AG09309 (cell line): ENCODE measurements at regions not wholly inside any gene's neighbourhood (a gene's known extent, or its start where the extent isn't known, plus 50 kb on each side); places are given as distances from the start of the nearest gene placed in this dataset.

Experiments
- DNase-seq: peaks from one replicate; pipeline ENCODE4 v3.0.0-alpha.2; 2010; ENCODE audit warnings: low read depth
- H3K4me3 ChIP-seq: 2 replicates; pipeline ENCODE4 v1.5.1; 2011; ENCODE audit warnings: mild to moderate bottlenecking, low read depth, low read length, moderate library complexity; ENCODE audit not compliant: control insufficient read depth
- TF ChIP-seq, protein P1 (sequence below): IDR thresholded peaks from 2 replicates; pipeline ENCODE4 v1.5.1; 2011; ENCODE audit warnings: mild to moderate bottlenecking, low read depth, low read length, inconsistent platforms; ENCODE audit not compliant: insufficient read depth, control insufficient read depth; ENCODE audit errors: missing control alignments

- TF ChIP-seq, protein P1, sequence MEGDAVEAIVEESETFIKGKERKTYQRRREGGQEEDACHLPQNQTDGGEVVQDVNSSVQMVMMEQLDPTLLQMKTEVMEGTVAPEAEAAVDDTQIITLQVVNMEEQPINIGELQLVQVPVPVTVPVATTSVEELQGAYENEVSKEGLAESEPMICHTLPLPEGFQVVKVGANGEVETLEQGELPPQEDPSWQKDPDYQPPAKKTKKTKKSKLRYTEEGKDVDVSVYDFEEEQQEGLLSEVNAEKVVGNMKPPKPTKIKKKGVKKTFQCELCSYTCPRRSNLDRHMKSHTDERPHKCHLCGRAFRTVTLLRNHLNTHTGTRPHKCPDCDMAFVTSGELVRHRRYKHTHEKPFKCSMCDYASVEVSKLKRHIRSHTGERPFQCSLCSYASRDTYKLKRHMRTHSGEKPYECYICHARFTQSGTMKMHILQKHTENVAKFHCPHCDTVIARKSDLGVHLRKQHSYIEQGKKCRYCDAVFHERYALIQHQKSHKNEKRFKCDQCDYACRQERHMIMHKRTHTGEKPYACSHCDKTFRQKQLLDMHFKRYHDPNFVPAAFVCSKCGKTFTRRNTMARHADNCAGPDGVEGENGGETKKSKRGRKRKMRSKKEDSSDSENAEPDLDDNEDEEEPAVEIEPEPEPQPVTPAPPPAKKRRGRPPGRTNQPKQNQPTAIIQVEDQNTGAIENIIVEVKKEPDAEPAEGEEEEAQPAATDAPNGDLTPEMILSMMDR, result no peak
- DNase-seq, result no peak
- H3K4me3 ChIP-seq, result no peak overlapping the region
Observed at GRCh38 chr12:105468464-105468863, 138.0 kb downstream of the C12orf75 start.

DNA sequence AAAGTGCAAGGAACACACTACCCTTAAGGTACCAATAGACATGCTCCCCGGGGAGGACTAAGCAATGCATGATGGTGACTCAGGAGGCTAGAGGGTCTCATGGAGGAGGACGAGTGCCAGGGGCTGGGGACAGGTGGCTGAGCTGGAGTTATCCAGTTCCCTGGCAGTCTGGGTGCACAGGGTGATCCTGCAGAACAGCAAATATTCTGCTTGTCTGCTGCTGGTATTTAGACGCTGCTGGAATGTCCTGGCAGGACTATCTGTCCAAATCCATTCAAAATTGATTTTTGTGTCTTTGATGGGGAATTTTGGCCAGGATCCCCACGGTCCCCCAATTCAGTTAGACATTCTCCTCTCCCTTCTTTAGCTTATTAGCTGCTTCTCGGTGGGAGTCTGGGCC, 138.7 kb downstream of the C12orf75 start:
- no peak for DNase-seq
- H3K4me3 ChIP-seq, result no peak overlapping the region
- TF ChIP-seq, protein P1, result no peak

DNA sequence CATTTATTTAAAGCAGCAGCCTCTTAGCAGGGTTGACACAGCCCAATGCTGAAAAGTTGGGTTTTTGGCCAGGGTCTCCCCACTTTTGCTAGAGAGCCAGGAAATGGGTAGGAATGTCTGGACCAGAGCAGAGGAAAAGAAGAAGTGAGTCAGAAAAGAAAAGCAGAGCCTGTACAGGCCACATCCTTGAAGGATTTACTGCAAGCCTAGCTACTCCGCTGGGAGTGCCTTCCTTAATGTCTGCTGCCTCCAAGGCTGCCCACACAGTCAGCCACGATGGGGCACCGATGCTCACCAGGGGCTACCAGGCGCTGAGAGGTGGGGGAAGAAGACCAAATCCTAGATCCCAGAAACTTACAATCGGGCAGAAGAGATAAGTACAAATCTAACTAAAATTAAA, 139.2 kb downstream of the C12orf75 start:
- H3K4me3 ChIP-seq, result no peak overlapping the region
- TF ChIP-seq, protein P1, result no peak
- no peak for DNase-seq

DNA sequence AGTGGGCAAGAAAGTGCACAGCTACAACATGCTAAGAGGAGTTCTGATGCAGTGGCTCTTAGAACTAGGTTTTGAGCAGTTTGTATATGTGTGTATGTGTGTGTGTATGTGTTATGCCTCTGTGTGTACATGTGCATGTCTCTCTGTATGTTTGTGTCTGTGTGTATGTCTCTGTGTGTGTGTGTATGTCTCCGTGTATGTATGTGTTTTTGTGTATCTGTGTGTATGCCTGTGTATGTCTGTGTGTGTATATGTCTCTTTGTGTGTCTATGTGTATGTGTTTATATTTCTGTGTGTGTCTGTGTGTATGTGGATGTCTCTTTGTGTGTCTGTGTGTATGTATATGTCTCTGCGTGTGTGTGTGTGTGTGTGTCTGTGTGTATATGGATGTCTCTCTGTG, 139.6 kb downstream of the C12orf75 start:
- no peak for DNase-seq
- H3K4me3 ChIP-seq, result no peak overlapping the region
- TF ChIP-seq, protein P1, result no peak

GRCh38 chr12:105470601-105471000, 140.1 kb downstream of the C12orf75 start:
- no peak for DNase-seq
- no peak overlapping the region for H3K4me3 ChIP-seq
- TF ChIP-seq, protein P1, result no peak

DNA sequence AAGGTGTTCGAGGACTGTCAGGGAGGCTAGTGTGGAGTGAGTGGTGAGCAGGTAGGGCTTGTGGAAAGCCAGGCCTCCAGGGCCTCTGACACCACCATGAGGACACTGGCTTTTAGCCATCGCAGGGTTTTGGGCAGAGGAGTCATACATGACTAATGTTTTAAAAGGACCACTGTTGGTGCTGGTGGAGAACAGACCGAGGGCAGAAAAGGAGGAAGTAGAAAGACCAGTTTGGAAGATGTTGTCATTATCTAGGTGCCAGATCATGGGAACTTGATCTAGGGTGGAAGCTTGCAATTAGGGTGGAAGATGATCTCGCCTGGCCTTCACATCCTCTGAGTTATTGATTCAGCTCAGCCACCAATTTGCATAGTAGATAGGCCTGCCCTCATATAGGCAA, 144.2 kb downstream of the C12orf75 start:
- TF ChIP-seq, protein P1, result no peak
- DNase-seq, result no peak
- H3K4me3 ChIP-seq, result no peak overlapping the region

DNA sequence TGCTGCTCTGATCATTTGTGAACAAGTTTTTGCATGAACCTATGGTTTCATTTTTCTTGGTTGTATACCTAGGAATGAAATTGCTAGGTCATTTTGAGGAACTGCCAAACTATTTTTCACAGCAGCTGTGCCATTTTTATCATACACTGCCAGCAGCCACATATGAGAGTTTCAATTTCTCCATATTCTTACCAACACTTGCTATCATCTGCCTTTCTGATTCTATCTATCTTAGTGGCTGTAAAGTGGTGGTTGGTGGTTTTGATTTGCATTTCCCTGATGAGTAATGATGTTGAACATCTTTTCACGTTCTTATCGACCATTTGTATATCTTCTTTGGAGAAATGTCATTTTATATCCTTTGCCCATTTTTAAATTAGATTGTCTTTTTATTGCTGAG, 146.1 kb downstream of the C12orf75 start:
- TF ChIP-seq, protein P1, result no peak
- no peak overlapping the region for H3K4me3 ChIP-seq
- no peak for DNase-seq
